ENCODE measurements at regions not wholly inside any gene's neighbourhood (a gene's known extent, or its start where the extent isn't known, plus 50 kb on each side); places are given as distances from the start of the nearest gene placed in this dataset.

GRCh38 chr2:35417293-35417692 lies 938.3 kb upstream of the CRIM1 start:
- intact Hi-C loops (cut with micrococcal nuclease): no loop called here
- H3K4me3 Mint-ChIP-seq: no peak overlapping the region

GRCh38 chr2:35416391-35417140 lies 939.0 kb upstream of the CRIM1 start:
- intact Hi-C loops (cut with micrococcal nuclease): no loop called here
- no peak overlapping the region for H3K27ac Mint-ChIP-seq
- CTCF ChIA-PET: no interaction called here

More at GRCh38 chr2:35417293-35417692, 938.3 kb upstream of the CRIM1 start:
- no peak for DNase-seq
- H3K36me3 Mint-ChIP-seq (ENCODE audit: low read depth): no peaks in the 10 kb centered on the region
- CTCF ChIA-PET: no interaction called here
- H3K4me1 Mint-ChIP-seq (ENCODE audit: low read depth): no peaks in the 10 kb centered on the region
- H3K27me3 Mint-ChIP-seq (ENCODE audit: low read depth): peaks cover 4% of the 10 kb centered on the region
- no peak overlapping the region for H3K27ac Mint-ChIP-seq
- H3K9me3 Mint-ChIP-seq: peaks cover 5% of the 10 kb centered on the region

GRCh38 chr2:35415942-35416341 lies 939.6 kb upstream of the CRIM1 start:
- H3K9me3 Mint-ChIP-seq: peaks cover 5% of the 10 kb centered on the region
- CTCF ChIA-PET: no interaction called here
- no peak overlapping the region for H3K4me3 Mint-ChIP-seq
- intact Hi-C loops (cut with micrococcal nuclease): no loop called here
- no peaks in the 10 kb centered on the region for H3K4me1 Mint-ChIP-seq (ENCODE audit: low read depth)
- H3K36me3 Mint-ChIP-seq (ENCODE audit: low read depth): no peaks in the 10 kb centered on the region
- no peak overlapping the region for H3K27ac Mint-ChIP-seq
- DNase-seq: no peak
- peaks cover 4% of the 10 kb centered on the region for H3K27me3 Mint-ChIP-seq (ENCODE audit: low read depth)

More at GRCh38 chr2:35416391-35417140, 939.0 kb upstream of the CRIM1 start:
- no peaks in the 10 kb centered on the region for H3K4me1 Mint-ChIP-seq (ENCODE audit: low read depth)
- DNase-seq: no peak
- peaks cover 4% of the 10 kb centered on the region for H3K27me3 Mint-ChIP-seq (ENCODE audit: low read depth)
- H3K36me3 Mint-ChIP-seq (ENCODE audit: low read depth): no peaks in the 10 kb centered on the region
- no peak overlapping the region for H3K4me3 Mint-ChIP-seq
- H3K9me3 Mint-ChIP-seq: peaks cover 5% of the 10 kb centered on the region

- no peaks in the 10 kb centered on the region for H3K4me1 Mint-ChIP-seq (ENCODE audit: low read depth)
- H3K9me3 Mint-ChIP-seq: peaks cover 5% of the 10 kb centered on the region
- no peaks in the 10 kb centered on the region for H3K36me3 Mint-ChIP-seq (ENCODE audit: low read depth)
- no peak for DNase-seq
- intact Hi-C loops (cut with micrococcal nuclease): no loop called here
- no peak overlapping the region for H3K27ac Mint-ChIP-seq
- CTCF ChIA-PET: no interaction called here
- no peak overlapping the region for H3K4me3 Mint-ChIP-seq
- H3K27me3 Mint-ChIP-seq (ENCODE audit: low read depth): peaks cover 4% of the 10 kb centered on the region
Measured at GRCh38 chr2:35415282-35415681, 940.3 kb upstream of the CRIM1 start.

- H3K27me3 Mint-ChIP-seq (ENCODE audit: low read depth): peaks cover 2% of the 10 kb centered on the region
- intact Hi-C loops (cut with micrococcal nuclease): loop anchor here (1.0 to 2.0 kb wide), 2 partner anchors 1314 to 1398 kb away; no protein-coding TSS in a partner anchor
- CTCF ChIA-PET: interaction anchor here (0.6 to 1.6 kb wide), 8 partner anchors 8 to 1528 kb away, joined by 3 to 5 read pairs (median 3); no protein-coding TSS in a partner anchor
- no peak overlapping the region for H3K4me3 Mint-ChIP-seq
- H3K4me1 Mint-ChIP-seq (ENCODE audit: low read depth): no peaks in the 10 kb centered on the region
- DNase-seq: peak; percentile 53
- peaks cover 3% of the 10 kb centered on the region for H3K9me3 Mint-ChIP-seq
- no peak overlapping the region for H3K27ac Mint-ChIP-seq
- H3K36me3 Mint-ChIP-seq (ENCODE audit: low read depth): no peaks in the 10 kb centered on the region
Measured at GRCh38 chr2:35410431-35411061, 945.0 kb upstream of the CRIM1 start.

- Mint-ChIP-seq H3K27ac (no peak overlapping the region), H3K27me3 (ENCODE audit: low read depth) (peaks cover 2% of the 10 kb centered on the region), H3K4me1 (ENCODE audit: low read depth) (no peaks in the 10 kb centered on the region), H3K4me3 (no peak overlapping the region), H3K36me3 (ENCODE audit: low read depth) (no peaks in the 10 kb centered on the region), H3K9me3 (peaks cover 3% of the 10 kb centered on the region)
- intact Hi-C loops (cut with micrococcal nuclease): loop anchor here (1.0 to 2.0 kb wide), 2 partner anchors 1313 to 1397 kb away; no protein-coding TSS in a partner anchor
- no peak for DNase-seq
- CTCF ChIA-PET: interaction anchor here (1.1 to 1.3 kb wide), 2 partner anchors 8 to 61 kb away, joined by 3 to 5 read pairs; no protein-coding TSS in a partner anchor
Measured at GRCh38 chr2:35409762-35410161, 945.8 kb upstream of the CRIM1 start.

GRCh38 chr2:35408320-35408719 lies 947.3 kb upstream of the CRIM1 start:
- Mint-ChIP-seq H3K27me3 (ENCODE audit: low read depth) (peaks cover 2% of the 10 kb centered on the region), H3K36me3 (ENCODE audit: low read depth) (no peaks in the 10 kb centered on the region), H3K4me1 (ENCODE audit: low read depth) (no peaks in the 10 kb centered on the region), H3K4me3 (no peak overlapping the region), H3K9me3 (no peaks in the 10 kb centered on the region), H3K27ac (no peak overlapping the region)
- CTCF ChIA-PET: interaction anchor here (0.6 to 0.7 kb wide), 3 partner anchors 135 to 421 kb away, joined by 3 to 4 read pairs (median 3); no protein-coding TSS in a partner anchor
- no peak for DNase-seq
- intact Hi-C loops (cut with micrococcal nuclease): no loop called here

- Mint-ChIP-seq H3K4me1 (ENCODE audit: low read depth) (no peaks in the 10 kb centered on the region), H3K27me3 (ENCODE audit: low read depth) (no peaks in the 10 kb centered on the region), H3K27ac (no peak overlapping the region), H3K4me3 (no peak overlapping the region), H3K36me3 (ENCODE audit: low read depth) (no peaks in the 10 kb centered on the region), H3K9me3 (peaks cover under 1% of the 10 kb centered on the region)
- intact Hi-C loops (cut with micrococcal nuclease): no loop called here
- CTCF ChIA-PET: no interaction called here
- no peak for DNase-seq
Measured at GRCh38 chr2:35391736-35392442, 963.7 kb upstream of the CRIM1 start.

- CTCF ChIA-PET: no interaction called here
- Mint-ChIP-seq H3K27ac (no peak overlapping the region), H3K4me3 (no peak overlapping the region), H3K27me3 (ENCODE audit: low read depth) (no peaks in the 10 kb centered on the region), H3K9me3 (no peaks in the 10 kb centered on the region), H3K4me1 (ENCODE audit: low read depth) (no peaks in the 10 kb centered on the region), H3K36me3 (ENCODE audit: low read depth) (no peaks in the 10 kb centered on the region)
- DNase-seq: no peak
- intact Hi-C loops (cut with micrococcal nuclease): no loop called here
Measured at GRCh38 chr2:35378791-35379190, 976.8 kb upstream of the CRIM1 start.

GRCh38 chr2:35374845-35375244 lies 980.7 kb upstream of the CRIM1 start:
- CTCF ChIA-PET: no interaction called here
- intact Hi-C loops (cut with micrococcal nuclease): no loop called here
- Mint-ChIP-seq H3K27me3 (ENCODE audit: low read depth) (no peaks in the 10 kb centered on the region), H3K27ac (no peak overlapping the region), H3K4me1 (ENCODE audit: low read depth) (no peaks in the 10 kb centered on the region), H3K36me3 (ENCODE audit: low read depth) (no peaks in the 10 kb centered on the region), H3K9me3 (peaks cover 3% of the 10 kb centered on the region), H3K4me3 (no peak overlapping the region)
- no peak for DNase-seq

- Mint-ChIP-seq H3K9me3 (no peaks in the 10 kb centered on the region), H3K27me3 (ENCODE audit: low read depth) (no peaks in the 10 kb centered on the region), H3K36me3 (ENCODE audit: low read depth) (no peaks in the 10 kb centered on the region), H3K4me3 (no peak overlapping the region), H3K4me1 (ENCODE audit: low read depth) (no peaks in the 10 kb centered on the region), H3K27ac (no peak overlapping the region)
- no peak for DNase-seq
- intact Hi-C loops (cut with micrococcal nuclease): no loop called here
- CTCF ChIA-PET: no interaction called here
Measured at GRCh38 chr2:35365859-35366258, 989.7 kb upstream of the CRIM1 start.

GRCh38 chr2:35356332-35356731 lies 999.2 kb upstream of the CRIM1 start:
- no peak for DNase-seq
- intact Hi-C loops (cut with micrococcal nuclease): no loop called here
- no peaks in the 10 kb centered on the region for H3K4me1 Mint-ChIP-seq (ENCODE audit: low read depth)
- no peaks in the 10 kb centered on the region for H3K27me3 Mint-ChIP-seq (ENCODE audit: low read depth)
- no peaks in the 10 kb centered on the region for H3K9me3 Mint-ChIP-seq
- H3K4me3 Mint-ChIP-seq: no peak overlapping the region
- CTCF ChIA-PET: interaction anchor here (0.7 kb wide), 1 partner anchor 62 kb away, joined by 3 read pairs; no protein-coding TSS in a partner anchor
- no peaks in the 10 kb centered on the region for H3K36me3 Mint-ChIP-seq (ENCODE audit: low read depth)
- no peak overlapping the region for H3K27ac Mint-ChIP-seq

All from activated naive CD4-positive, alpha-beta T cell treated with anti-CD3 and anti-CD28 coated beads for 36 hours (primary cell).